K562 (cell line): ENCODE measurements at regions not wholly inside any gene's neighbourhood (a gene's known extent, or its start where the extent isn't known, plus 50 kb on each side); places are given as distances from the start of the nearest gene placed in this dataset.

ENCODE experiments used
- ATAC-seq: fragments of 200-7000 bp; cut with Tn5 transposase; 3 replicates; pipeline ENCODE4 v1.9.1; 2020; ENCODE audit warnings: moderate library complexity
- BruUV-seq: library from RNA; stranded (reverse); fragments of 400-500 nt; replicated peaks from 2 replicates; lab custom pipeline; 2021; lab: Mats Ljungman, UMichigan
- CTCF ChIA-PET: fragments of 300-600 bp; formaldehyde crosslinking; extraction: SDS; loops from one replicate; lab custom pipeline; 2021; ENCODE audit warnings: low intra/inter-chr PET ratio; lab: Yijun Ruan, JAX
- POLR2A ChIA-PET: fragments of 300-600, 350-650 bp; sonication (Branson Sonifier 250); formaldehyde crosslinking; extraction: SDS; loops from one replicate; lab custom pipeline; 2021; ENCODE audit warnings: antibody characterized with exemption, inconsistent platforms; lab: Yijun Ruan, JAX
- DNase-seq, 4 experiments: peaks; one replicate each; pipeline versions ENCODE4 v3.0.0 to v3.0.0-alpha.2; 2011 to 2018; ENCODE audit warnings: low spot score in 3 of 4, mixed read lengths in 3 of 4; ENCODE audit errors: extremely low read depth in 1 of 4
- FAIRE-seq: peaks from 2 replicates; lab custom pipeline; 2011; peaks lifted over from hg19 to GRCh38; lab: Jason Lieb, UNC
- H2AFZ ChIP-seq: 2 replicates; pipeline ENCODE4 v1.6.0; 2011; ENCODE audit warnings: low read depth, low read length, control low read depth, inconsistent platforms
- H3K27ac ChIP-seq: fragments of 200-600 bp; 3 replicates; pipeline ENCODE4 v1.8.0; 2011; ENCODE audit warnings: low read depth, mild to moderate bottlenecking, control low read depth, inconsistent platforms, low read length, moderate library complexity, mixed read lengths; ENCODE audit errors: extremely low read depth
- H3K27me3 ChIP-seq, 2 experiments: fragments of 300-600 bp in 1 of 2; 2 replicates in 1 of 2; 3 replicates in 1 of 2; pipeline versions ENCODE4 v1.6.0 to v1.8.0; 2011; ENCODE audit warnings: inconsistent platforms in 2 of 2, low read length in 2 of 2, mild to moderate bottlenecking in 1 of 2, mixed read lengths in 1 of 2, moderate library complexity in 1 of 2; ENCODE audit not compliant: control insufficient read depth in 2 of 2, insufficient read depth in 2 of 2
- H3K36me3 ChIP-seq: fragments of 300-600 bp; 3 replicates; pipeline ENCODE4 v1.8.0; 2011; ENCODE audit warnings: mild to moderate bottlenecking, low read length, inconsistent platforms; ENCODE audit not compliant: control insufficient read depth, insufficient read depth
- H3K4me1 ChIP-seq, 2 experiments: fragments of 200-600 bp in 1 of 2; replicated peaks in 1 of 2; 2 replicates in 1 of 2; 3 replicates in 1 of 2; pipeline versions ENCODE4 v1.5.1 to v1.8.0; 2011; ENCODE audit warnings: inconsistent platforms in 2 of 2, low read length in 2 of 2, mild to moderate bottlenecking in 1 of 2, mixed read lengths in 1 of 2, moderate library complexity in 1 of 2; ENCODE audit not compliant: control insufficient read depth in 2 of 2, insufficient read depth in 2 of 2
- H3K4me2 ChIP-seq: 2 replicates; pipeline ENCODE4 v1.6.1; 2011; ENCODE audit warnings: low read length, control low read depth, inconsistent platforms, mixed read lengths; ENCODE audit not compliant: insufficient read depth
- H3K4me3 ChIP-seq: fragments of 200-600 bp; sonication (generic), shearing (Covaris generic); 2 replicates; pipeline ENCODE4 v1.5.1; 2016; ENCODE audit warnings: control low read depth, inconsistent platforms
- H3K79me2 ChIP-seq: fragments of 200-600 bp; 3 replicates; pipeline ENCODE4 v1.8.0; 2011; ENCODE audit warnings: low read length, inconsistent platforms; ENCODE audit not compliant: control insufficient read depth, insufficient read depth
- H3K9ac ChIP-seq, 2 experiments: 2 replicates each; pipeline versions ENCODE4 v1.6.0 to v1.6.1; 2011; ENCODE audit warnings: low read depth in 2 of 2, low read length in 2 of 2, control low read depth in 1 of 2, inconsistent platforms in 1 of 2, mild to moderate bottlenecking in 1 of 2, mixed read lengths in 1 of 2; ENCODE audit not compliant: insufficient read depth in 1 of 2
- H3K9me1 ChIP-seq: one replicate; pipeline ENCODE4 v1.6.0; 2011; ENCODE audit warnings: inconsistent platforms, mild to moderate bottlenecking, low read length, moderate library complexity; ENCODE audit not compliant: control insufficient read depth, insufficient read depth
- H3K9me3 ChIP-seq: replicated peaks from 2 replicates; pipeline ENCODE4 v1.5.1; 2011; ENCODE audit warnings: low read depth, low read length, inconsistent platforms; ENCODE audit not compliant: control insufficient read depth, insufficient read depth
- H4K20me1 ChIP-seq: replicated peaks from 2 replicates; pipeline ENCODE4 v1.6.1; 2011; ENCODE audit warnings: low read length, inconsistent platforms, mixed read lengths; ENCODE audit not compliant: control insufficient read depth, insufficient read depth
- CBX2 ChIP-seq: fragments of 200-600 bp; sonication (generic); IDR thresholded peaks from one replicate; pipeline ENCODE4 v1.6.1; 2012; ENCODE audit warnings: mild to moderate bottlenecking, low read length, inconsistent platforms; ENCODE audit not compliant: insufficient read depth, poor library complexity, severe bottlenecking
- EZH2 ChIP-seq: IDR thresholded peaks from 2 replicates; pipeline ENCODE4 v1.6.1; 2012; ENCODE audit warnings: low read depth, mild to moderate bottlenecking, inconsistent platforms, low read length, borderline replicate concordance
- JUNB ChIP-seq: fragments of 450-650 bp; formaldehyde crosslinking; conservative IDR thresholded peaks from 2 replicates; pipeline ENCODE4 v1.4.0; 2020; ENCODE audit warnings: mild to moderate bottlenecking
- MCM3 ChIP-seq: fragments of 450-650 bp; IDR thresholded peaks from 2 replicates; pipeline ENCODE4 v1.6.1; 2016
- MEIS2 ChIP-seq: fragments of 450-650 bp; IDR thresholded peaks from 2 replicates; pipeline ENCODE4 v1.6.1; 2014; ENCODE audit warnings: mild to moderate bottlenecking; ENCODE audit not compliant: partially characterized antibody
- MTA3 ChIP-seq: fragments of 450-650 bp; formaldehyde crosslinking; IDR thresholded peaks from 2 replicates; pipeline ENCODE4 v1.6.1; 2017; ENCODE audit warnings: mild to moderate bottlenecking, borderline replicate concordance
- NR2C1 ChIP-seq, 2 experiments: fragments of 450-650 bp; IDR thresholded peaks; 2 replicates each; pipeline ENCODE4 v1.6.1; 2017; ENCODE audit warnings: mild to moderate bottlenecking in 2 of 2, antibody characterized with exemption in 1 of 2, inconsistent platforms in 1 of 2, missing compliant biosample characterization in 1 of 2, missing genetic modification characterization in 1 of 2
- RFX7 ChIP-seq: fragments of 250-450 bp; sonication (Bioruptor Pico); IDR thresholded peaks from 2 replicates; pipeline ENCODE4 v1.5.1; 2021; ENCODE audit warnings: mild to moderate bottlenecking
- SNRNP70 ChIP-seq: fragments of 200-400 bp; formaldehyde crosslinking; optimal IDR thresholded peaks from 2 replicates; pipeline ENCODE3; 2017; ENCODE audit warnings: low read depth, low read length
- SP1 ChIP-seq: sonication (generic); formaldehyde crosslinking; IDR thresholded peaks from 2 replicates; pipeline ENCODE4 v1.8.1; 2022; ENCODE audit warnings: mild to moderate bottlenecking, missing genetic modification reagents
- SREBF2 ChIP-seq: sonication (generic); formaldehyde crosslinking; IDR thresholded peaks from 2 replicates; pipeline ENCODE4 v1.4.0; 2020; ENCODE audit warnings: mild to moderate bottlenecking, missing genetic modification reagents
- TEAD2 ChIP-seq: fragments of 450-650 bp; IDR thresholded peaks from 2 replicates; pipeline ENCODE4 v1.6.1; 2016; ENCODE audit warnings: missing genetic modification characterization, control low read depth, missing compliant biosample characterization
- THAP12 ChIP-seq: fragments of 250-450 bp; sonication (Bioruptor Pico); IDR thresholded peaks from 2 replicates; pipeline ENCODE4 v1.9.0; 2021; ENCODE audit warnings: mild to moderate bottlenecking, inconsistent platforms
- ZBTB8A ChIP-seq: fragments of 450-650 bp; IDR thresholded peaks from 2 replicates; pipeline ENCODE4 v1.6.1; 2018; ENCODE audit warnings: mild to moderate bottlenecking, moderate library complexity; ENCODE audit not compliant: partially characterized antibody
- ZNF239 ChIP-seq: fragments of 250-450 bp; sonication (Bioruptor Pico); IDR thresholded peaks from 2 replicates; pipeline ENCODE4 v1.4.0; 2020; ENCODE audit warnings: mild to moderate bottlenecking
- ZNF75A ChIP-seq: fragments of 450-650 bp; formaldehyde crosslinking; IDR thresholded peaks from 2 replicates; pipeline ENCODE4 v1.4.0; 2020; ENCODE audit warnings: mild to moderate bottlenecking
- ZNF778 ChIP-seq: fragments of 450-650 bp; formaldehyde crosslinking; IDR thresholded peaks from 2 replicates; pipeline ENCODE4 v1.4.0; 2020; ENCODE audit warnings: mild to moderate bottlenecking, moderate library complexity
- ZNF780A ChIP-seq: fragments of 250-450 bp; sonication (Bioruptor Pico); IDR thresholded peaks from 2 replicates; pipeline ENCODE4 v1.5.0; 2021; ENCODE audit warnings: mild to moderate bottlenecking
- WGBS: fragments of 100-300 bp; shearing (Covaris generic); methylation state at CpG from one replicate; pipeline ENCODE4 v1.1.6; 2016; ENCODE audit warnings: low coverage, mixed read lengths; ENCODE audit not compliant: insufficient coverage; ENCODE audit errors: missing lambda C conversion rate; 5-methylcytosine and 5-hydroxymethylcytosine counted together
- in situ Hi-C: fragments of 300-500 bp; cut with MboI; formaldehyde crosslinking; loops from 4 replicates; pipeline ENCODE4 v1.15.0; 2018; ENCODE audit warnings: inconsistent platforms, mixed read lengths
- intact Hi-C: fragments of 100-400 bp; cut with micrococcal nuclease; formaldehyde crosslinking; loops from 2 replicates; pipeline ENCODE4 v1.14.2; 2022

DNA sequence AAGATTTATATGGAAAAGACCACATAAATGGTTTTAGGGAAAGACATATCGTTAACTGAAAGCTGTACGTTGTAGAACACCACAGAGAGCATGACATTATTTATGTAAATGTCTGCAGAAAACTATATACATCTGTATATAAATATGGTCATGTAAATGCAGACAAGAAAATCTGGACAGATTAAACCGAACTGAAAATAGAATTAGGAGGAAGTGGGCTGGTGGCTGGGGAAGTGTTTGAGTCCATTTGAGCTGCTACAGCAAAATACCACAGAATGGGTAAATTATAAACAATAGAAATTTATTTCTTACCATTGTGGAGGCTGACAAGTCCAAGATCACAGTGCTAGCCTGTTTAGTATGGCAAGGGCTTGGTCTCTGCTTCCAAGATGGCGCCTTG is 56.3 kb upstream of the USP6NL start:
- H3K4me2 ChIP-seq: no peak overlapping the region
- ChIA-PET POLR2A (no interaction called here), CTCF (no interaction called here)
- peaks cover 3 to 9% of the 10 kb centered on the region in 2 experiments; a peak in 4 of 5 replicates for H3K4me1 ChIP-seq
- H3K27ac ChIP-seq: no peak overlapping the region
- intact Hi-C loops: no loop called here
- no peaks in the 10 kb centered on the region for H3K36me3 ChIP-seq
- WGBS: 65% methylated on average over 4 of the region's 4 CpGs
- no peak overlapping the region for H3K4me3 ChIP-seq
- no peak for FAIRE-seq
- H3K27me3 ChIP-seq: no peaks in the 10 kb centered on the region
- in situ Hi-C loops: no loop called here
- H4K20me1 ChIP-seq: no peaks in the 10 kb centered on the region
- no peaks in the 10 kb centered on the region for H3K79me2 ChIP-seq
- no peak for ATAC-seq
- no peak overlapping the region for H3K9ac ChIP-seq
- BruUV-seq: no TSS peak
- no peak for DNase-seq
- H3K9me3 ChIP-seq: no peaks in the 10 kb centered on the region
- TF ChIP-seq THAP12 (CRISPR knock-in tag) (no peak), NR2C1 (IDR thresholded peaks at IDR 0.05) (no peak), NR2C1 (tag; IDR thresholded peaks at IDR 0.05) (no peak), ZNF239 (CRISPR knock-in tag) (no peak), RFX7 (CRISPR knock-in tag) (no peak), ZNF75A (CRISPR knock-in tag) (no peak), ZBTB8A (no peak), ZNF780A (CRISPR knock-in tag) (no peak), MTA3 (no peak), ZNF778 (no peak), TEAD2 (tag) (no peak), SREBF2 (CRISPR knock-in tag) (no peak), SNRNP70 (no peak), MCM3 (no peak), EZH2 (no peak), SP1 (CRISPR knock-in tag) (no peak), JUNB (CRISPR knock-in tag) (no peak), MEIS2 (no peak), CBX2 (no peak)
- H3K9me1 ChIP-seq: no peaks in the 10 kb centered on the region
- H2AFZ ChIP-seq: no peak overlapping the region
